ENCODE measurements at regions not wholly inside any gene's neighbourhood (a gene's known extent, or its start where the extent isn't known, plus 50 kb on each side); places are given as distances from the start of the nearest gene placed in this dataset.

DNA sequence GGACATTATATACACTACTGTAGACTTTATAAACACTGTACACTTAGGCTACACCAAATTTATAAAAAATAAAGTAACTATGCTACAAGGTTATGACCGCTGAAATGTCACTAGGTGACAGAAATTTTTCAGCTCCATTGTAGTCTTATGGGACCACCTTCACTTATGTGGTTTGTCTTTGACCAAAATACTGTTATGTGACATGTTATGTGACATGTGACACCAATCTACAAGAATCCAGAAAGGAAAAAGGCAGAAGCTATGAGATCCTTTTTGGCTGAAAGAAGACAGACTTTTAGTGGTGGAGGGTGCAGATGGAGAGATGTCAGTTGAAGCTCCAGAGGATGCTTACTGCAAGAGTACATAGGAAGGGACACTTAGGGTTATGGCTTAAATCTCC lies 1378.4 kb upstream of the TENM4 start:
- no peak overlapping the region for H3K27ac ChIP-seq (ENCODE audit: low read depth, low read length)
- 79 to 92% (median 86%) methylated on average over 1 of the region's 1 CpG for WGBS, 3 donors

DNA sequence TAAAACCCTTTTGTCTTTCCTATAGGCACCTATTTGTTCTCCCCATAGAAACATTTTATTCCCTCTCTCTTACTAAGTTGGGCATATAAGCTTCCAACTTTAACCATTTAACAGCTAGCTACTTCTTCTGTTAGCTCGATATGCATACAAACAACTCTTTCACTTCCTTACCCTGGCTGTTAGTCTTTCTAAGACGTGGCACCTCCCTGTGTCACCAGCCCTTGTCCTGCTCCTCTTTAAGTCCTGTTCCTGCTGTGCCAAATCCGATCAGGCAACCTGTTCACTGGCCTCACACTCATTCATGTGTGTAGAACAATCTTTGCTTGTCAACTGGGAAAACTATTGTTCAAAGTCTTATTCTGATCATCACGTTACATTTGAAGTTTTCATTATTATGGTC lies 1376.1 kb upstream of the TENM4 start:
- WGBS, 3 donors: 61 to 72% (median 67%) methylated on average over 4 of the region's 4 CpGs
- no peak overlapping the region for H3K27ac ChIP-seq (ENCODE audit: low read depth, low read length)

DNA sequence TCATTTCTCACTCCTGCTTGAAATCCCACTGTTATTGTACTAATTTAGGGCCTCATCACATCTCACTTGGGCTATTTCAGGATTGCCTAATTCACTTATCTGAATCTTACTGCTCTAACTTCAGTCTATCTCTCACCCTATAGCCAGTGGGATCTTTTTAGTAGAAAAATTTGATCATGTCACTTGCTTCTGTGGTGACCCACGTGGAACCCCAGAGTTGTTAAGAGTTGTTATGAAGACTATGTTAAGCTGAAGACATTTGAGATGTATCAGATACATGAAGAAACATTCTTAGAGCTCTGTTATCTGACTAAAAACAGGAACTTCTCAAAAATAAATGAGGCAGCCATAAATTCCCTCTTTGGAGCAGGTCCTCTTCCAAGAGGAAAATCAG lies 1375.6 kb upstream of the TENM4 start:
- no peak overlapping the region for H3K27ac ChIP-seq (ENCODE audit: low read depth, low read length)
- WGBS, 3 donors: 47 to 67% (median 67%) methylated on average over 1 of the region's 1 CpG

DNA sequence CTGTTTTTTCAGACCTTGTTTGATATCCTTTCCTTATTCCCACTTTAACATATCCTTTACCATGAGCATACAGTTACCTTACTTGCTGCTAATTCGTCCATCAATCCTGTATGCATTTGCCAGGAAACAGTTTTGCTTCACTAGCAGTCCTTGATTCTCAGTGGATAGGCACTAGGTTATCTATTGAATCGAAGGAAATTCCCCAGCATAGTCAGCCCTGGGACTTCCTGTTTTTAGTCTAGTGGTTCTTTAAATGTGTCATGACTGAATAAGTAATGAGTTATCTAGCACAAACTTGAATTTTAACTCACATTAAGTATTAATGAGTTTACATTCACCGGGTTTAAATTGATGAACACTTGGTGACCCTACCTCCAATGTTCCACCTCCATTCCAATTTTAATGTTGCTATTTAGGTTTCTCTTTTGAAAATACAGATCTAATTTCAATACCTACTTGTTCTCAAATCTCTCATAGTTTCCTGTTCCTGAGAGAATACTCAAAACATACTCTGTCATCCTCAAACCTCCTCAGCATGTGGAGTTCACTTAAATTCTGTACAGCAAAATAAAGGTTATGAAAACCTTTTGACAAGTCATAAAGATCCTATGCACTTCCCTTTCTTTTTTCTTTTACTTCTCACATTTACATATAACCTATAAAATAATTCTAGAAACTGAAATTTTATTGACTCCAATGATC lies 1375.1 kb upstream of the TENM4 start:
- WGBS, 3 donors: 29 to 42% (median 39%) methylated on average over 3 of the region's 3 CpGs
- no peak overlapping the region for H3K27ac ChIP-seq (ENCODE audit: low read depth, low read length)

DNA sequence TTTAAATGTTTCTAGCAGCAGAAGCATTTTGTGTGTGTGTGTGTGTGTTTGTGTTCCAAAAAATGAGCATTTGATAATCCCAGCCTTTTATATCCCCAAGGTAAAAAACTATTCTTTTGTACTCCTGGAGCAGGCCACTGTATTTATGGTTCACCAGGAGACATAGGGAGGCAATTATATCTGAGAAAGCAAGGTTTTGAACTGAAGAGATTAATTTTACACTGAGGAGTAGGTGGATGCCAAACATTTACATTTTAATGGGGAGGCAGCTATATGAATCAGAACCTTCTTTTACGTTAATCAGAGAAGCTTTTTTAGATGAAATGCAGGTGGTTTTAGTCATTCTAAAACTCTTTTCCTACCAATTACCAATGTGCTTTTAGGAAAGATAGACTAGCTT lies 1374.0 kb upstream of the TENM4 start:
- 68 to 80% (median 73%) methylated on average over 1 of the region's 1 CpG for WGBS, 3 donors
- no peak overlapping the region for H3K27ac ChIP-seq (ENCODE audit: low read depth, low read length)

DNA sequence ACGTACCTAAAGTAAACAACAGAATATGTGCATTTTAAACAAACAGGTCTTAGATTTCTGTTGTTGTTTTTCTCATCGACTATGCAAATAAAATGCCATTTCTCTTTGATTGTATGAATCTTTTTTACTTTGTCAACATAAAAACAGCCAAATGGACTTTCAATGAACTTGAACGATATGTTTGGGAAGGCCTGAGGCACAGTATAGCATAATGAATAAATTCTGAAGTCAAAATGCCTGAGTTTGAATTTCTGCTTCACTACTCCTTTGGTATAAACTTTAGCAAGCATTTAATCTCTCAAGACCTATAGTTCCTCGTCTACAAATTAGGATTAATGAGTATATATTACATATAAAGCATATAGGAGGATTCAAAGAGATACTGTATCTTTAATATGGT lies 1369.9 kb upstream of the TENM4 start:
- WGBS, 3 donors: 52 to 74% (median 72%) methylated on average over 4 of the region's 4 CpGs
- no peak overlapping the region for H3K27ac ChIP-seq (ENCODE audit: low read depth, low read length)

DNA sequence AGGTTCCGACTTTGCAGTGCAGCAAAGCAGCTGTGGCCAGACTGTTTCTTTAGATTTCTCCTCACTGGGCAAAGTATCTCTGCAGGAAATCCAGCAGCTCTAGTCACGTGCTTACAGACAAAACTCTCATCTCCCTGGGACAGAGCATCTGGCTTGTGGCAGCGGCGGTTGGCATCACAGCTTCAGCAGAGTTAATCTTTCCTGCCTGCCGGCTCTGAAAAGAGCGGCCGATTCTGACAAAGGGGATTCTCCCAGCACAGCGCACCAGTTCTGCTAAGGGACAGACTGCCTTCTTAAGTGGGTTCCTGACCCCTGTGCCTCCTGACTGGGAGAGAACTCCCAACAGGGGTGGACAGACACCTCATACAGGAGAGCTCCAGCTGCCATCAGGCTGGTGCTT lies 1357.3 kb upstream of the TENM4 start:
- 65 to 74% (median 73%) methylated on average over 8 of the region's 8 CpGs for WGBS, 3 donors
- H3K27ac ChIP-seq (ENCODE audit: low read depth, low read length): no peak overlapping the region

DNA sequence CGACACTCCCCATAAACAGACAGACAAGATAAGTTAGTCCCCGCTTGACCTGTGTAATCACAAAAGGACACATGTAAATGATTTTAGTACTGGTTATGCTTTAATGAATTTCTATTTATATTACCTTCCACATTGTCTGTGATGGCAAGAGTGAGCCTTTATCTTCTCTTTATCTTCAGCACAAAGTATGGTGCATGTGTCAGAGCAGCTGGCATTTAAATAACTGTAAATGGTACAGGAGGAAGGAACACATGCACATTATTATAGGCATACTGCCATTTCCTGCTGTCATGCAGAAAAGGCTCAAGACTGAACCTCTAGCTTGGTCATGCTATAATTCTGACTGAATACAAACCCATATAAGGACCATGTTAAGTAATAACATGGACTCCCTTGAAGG lies 1342.7 kb upstream of the TENM4 start:
- WGBS, 3 donors: 77 to 86% (median 77%) methylated on average over 2 of the region's 2 CpGs
- H3K27ac ChIP-seq (ENCODE audit: low read depth, low read length): no peak overlapping the region

DNA sequence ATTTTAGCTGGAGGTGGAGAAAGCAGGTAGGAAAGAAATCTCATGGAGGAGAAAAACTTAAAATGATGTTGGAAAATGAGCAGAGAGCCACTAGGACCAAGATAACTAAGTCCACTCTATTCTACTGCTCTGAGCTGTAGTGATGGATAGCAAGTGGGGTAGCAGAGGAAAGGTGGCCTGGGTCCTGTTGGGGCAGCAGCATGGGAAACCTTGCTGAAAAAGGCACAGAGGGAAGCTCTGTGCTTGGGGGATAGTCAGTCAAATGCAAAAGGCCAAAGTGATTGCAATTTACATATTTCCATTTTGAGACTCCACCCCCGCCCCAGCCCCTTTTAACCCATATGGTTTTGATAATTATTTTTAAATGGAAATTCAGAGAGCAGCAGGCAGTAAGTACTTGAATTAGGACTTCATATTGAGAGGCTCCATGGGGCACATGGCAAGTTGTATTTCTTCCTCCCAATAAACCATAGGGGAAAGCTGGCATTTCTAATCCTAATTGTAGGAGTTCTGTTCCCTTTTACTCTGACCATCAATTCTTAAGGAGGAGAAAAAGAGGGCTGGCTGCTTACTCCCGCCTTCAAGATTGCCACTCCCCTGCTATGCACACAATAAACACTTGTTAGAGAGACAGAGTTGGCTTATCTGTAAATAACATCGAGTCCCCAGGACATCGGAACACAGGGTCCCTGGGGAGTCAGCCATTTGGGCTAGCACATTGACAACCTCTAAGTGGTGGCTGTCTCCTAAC lies 1341.5 kb upstream of the TENM4 start:
- no peak overlapping the region for H3K27ac ChIP-seq (ENCODE audit: low read depth, low read length)
- WGBS, 3 donors: 45 to 63% (median 62%) methylated on average over 4 of the region's 4 CpGs

DNA sequence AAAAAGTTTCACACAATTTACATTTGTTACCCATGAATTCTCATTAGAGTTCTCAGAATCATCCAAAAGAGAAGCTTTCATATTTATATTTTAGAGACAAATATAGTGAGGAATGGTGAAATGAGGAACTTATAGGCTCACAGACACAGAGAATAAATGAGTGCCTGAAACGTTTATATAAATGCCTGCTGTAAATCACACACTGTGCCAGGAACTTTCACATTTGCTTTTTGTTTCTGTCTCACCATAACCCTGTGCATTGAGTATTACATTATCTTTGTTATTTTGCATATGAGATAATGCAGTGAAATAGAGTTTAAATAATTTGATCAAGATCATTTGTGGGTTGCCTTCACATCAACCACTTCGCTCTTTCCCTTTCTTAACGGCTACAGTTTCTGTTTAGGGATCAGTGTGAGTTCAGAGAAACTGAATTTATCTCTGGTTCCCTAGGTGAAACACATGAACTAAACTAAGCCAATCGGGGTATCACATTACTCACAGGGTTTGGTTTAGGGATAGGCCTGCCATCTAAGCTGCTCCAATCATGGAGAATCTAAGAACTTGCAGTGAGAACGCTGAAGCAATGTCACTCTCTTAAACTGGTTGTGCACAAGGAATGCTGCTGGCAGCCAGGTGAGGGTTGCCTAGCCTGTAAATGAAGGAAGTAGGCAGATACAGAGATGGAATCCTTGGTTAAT lies 1339.2 kb upstream of the TENM4 start:
- 28 to 54% (median 33%) methylated on average over 5 of the region's 5 CpGs for WGBS, 3 donors
- no peak overlapping the region for H3K27ac ChIP-seq (ENCODE audit: low read depth, low read length)

- no peak overlapping the region for H3K27ac ChIP-seq (ENCODE audit: low read depth, low read length)
- 60 to 83% (median 81%) methylated on average over 3 of the region's 3 CpGs for WGBS, 3 donors
These were observed 1338.1 kb upstream of the TENM4 start for GRCh38 chr11:80778941-80779340.

DNA sequence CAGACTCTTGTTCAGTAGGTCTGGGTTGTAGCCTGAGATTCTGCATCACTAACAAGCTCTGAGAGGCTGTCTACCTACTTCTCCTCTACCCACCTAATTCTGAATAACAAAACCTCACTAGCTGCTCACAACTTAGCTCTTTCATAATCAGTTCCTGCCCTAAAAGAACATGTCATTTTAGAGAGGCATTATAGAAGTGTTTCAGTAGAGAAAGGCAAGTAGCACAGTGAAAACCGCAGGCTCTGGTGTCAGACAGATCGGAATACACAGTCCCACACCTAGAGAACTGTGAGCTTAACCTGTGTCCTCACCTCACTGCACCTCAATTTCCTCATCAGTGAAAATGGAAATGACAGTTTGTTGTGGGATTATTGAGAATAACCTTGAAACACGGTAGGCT lies 1337.6 kb upstream of the TENM4 start:
- WGBS, 3 donors: 69 to 77% (median 74%) methylated on average over 3 of the region's 3 CpGs
- no peak overlapping the region for H3K27ac ChIP-seq (ENCODE audit: low read depth, low read length)

GRCh38 chr11:80773919-80774318 lies 1333.1 kb upstream of the TENM4 start:
- H3K27ac ChIP-seq (ENCODE audit: low read depth, low read length): no peak overlapping the region
- 78 to 80% (median 79%) methylated on average over 3 of the region's 3 CpGs for WGBS, 3 donors

- 60 to 62% (median 61%) methylated on average over 2 of the region's 2 CpGs for WGBS, 3 donors
- no peak overlapping the region for H3K27ac ChIP-seq (ENCODE audit: low read depth, low read length)
These were observed 1330.2 kb upstream of the TENM4 start for GRCh38 chr11:80771017-80771416.

GRCh38 chr11:80758787-80759186 lies 1318.0 kb upstream of the TENM4 start:
- WGBS, 3 donors: 60 to 79% (median 61%) methylated on average over 1 of the region's 1 CpG
- H3K27ac ChIP-seq (ENCODE audit: low read depth, low read length): no peak overlapping the region

DNA sequence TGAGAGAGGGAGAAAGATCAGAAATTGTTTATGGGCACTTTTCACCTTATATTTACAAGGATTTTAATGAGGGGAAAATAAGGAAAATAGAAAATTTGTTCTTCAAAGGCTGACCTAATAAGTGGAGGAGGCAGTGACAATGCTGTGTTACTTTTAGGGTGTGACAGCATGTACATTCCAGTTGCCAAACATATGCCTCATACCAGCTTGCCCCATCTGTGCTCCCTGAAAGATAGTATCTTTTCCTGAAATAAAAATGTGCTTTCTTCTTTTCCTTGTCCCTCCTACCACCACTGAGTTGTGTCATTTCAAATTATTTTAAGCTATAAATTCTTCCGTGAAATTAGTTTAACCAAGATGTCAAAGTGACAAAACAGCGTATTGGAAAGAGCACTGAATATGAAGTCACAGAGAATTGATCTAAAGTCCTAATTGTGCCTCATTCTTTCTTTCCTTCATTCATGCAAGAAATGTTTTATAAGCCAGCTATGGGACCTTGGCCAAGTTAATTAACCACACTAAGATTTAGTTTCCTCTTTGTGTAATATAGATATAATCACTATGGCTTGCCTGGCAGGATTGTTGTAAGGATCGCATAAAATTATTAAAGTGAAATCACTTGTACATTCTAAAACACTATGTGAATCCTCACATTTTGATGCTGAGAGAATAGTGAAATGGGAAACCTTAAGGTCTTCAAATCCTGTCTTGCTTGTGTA lies 1307.5 kb upstream of the TENM4 start:
- H3K27ac ChIP-seq (ENCODE audit: low read depth, low read length): no peak overlapping the region
- 76 to 84% (median 78%) methylated on average over 3 of the region's 3 CpGs for WGBS, 3 donors

DNA sequence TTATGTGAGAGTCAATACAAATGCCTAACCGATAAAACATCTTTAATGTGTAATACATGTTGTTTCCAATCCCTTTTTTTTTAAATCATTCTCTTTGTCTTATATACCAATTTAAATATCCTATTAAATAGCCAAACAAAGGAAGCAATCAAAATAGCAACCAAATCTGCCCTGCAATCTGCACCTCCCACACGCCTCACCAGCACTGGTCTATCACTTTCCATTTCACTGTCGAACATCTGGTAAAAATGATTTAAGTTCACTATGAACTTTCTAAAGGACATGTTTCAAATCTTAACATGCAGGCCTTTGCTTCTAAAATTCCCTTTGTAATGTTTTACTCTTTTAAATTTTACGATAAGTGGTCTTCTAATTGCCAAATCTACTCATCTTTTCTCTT lies 1305.5 kb upstream of the TENM4 start:
- no peak overlapping the region for H3K27ac ChIP-seq (ENCODE audit: low read depth, low read length)
- 77 to 85% (median 78%) methylated on average over 4 of the region's 4 CpGs for WGBS, 3 donors

GRCh38 chr11:80745416-80745815 lies 1304.6 kb upstream of the TENM4 start:
- 86 to 88% (median 87%) methylated on average over 4 of the region's 4 CpGs for WGBS, 3 donors
- no peak overlapping the region for H3K27ac ChIP-seq (ENCODE audit: low read depth, low read length)

- 84 to 90% (median 89%) methylated on average over 2 of the region's 2 CpGs for WGBS, 3 donors
- H3K27ac ChIP-seq (ENCODE audit: low read depth, low read length): no peak overlapping the region
These were observed 1293.0 kb upstream of the TENM4 start for GRCh38 chr11:80733790-80734189.

Data from adipose tissue (tissue), 3 donors.